HepG2 (cell line): ENCODE measurements at regions not wholly inside any gene's neighbourhood (a gene's known extent, or its start where the extent isn't known, plus 50 kb on each side); places are given as distances from the start of the nearest gene placed in this dataset.

Experiments used
- ISL2 ChIP-seq: sonication (generic); formaldehyde crosslinking; IDR thresholded peaks from 2 replicates; pipeline ENCODE4 v1.5.0; 2020; ENCODE audit warnings: missing genetic modification reagents
- RXRA ChIP-seq: sonication (generic); formaldehyde crosslinking; IDR thresholded peaks from 2 replicates; pipeline ENCODE4 v1.5.1; 2020; ENCODE audit warnings: missing genetic modification reagents
- ZFP36L2 ChIP-seq: sonication (generic); formaldehyde crosslinking; IDR thresholded peaks from 2 replicates; pipeline ENCODE4 v1.4.0; 2020; ENCODE audit warnings: missing genetic modification reagents
- ZNF83 ChIP-seq: sonication (generic); formaldehyde crosslinking; IDR thresholded peaks from 2 replicates; pipeline ENCODE4 v1.4.0; 2020; ENCODE audit warnings: missing genetic modification reagents, mild to moderate bottlenecking, borderline replicate concordance
- TF ChIP-seq, protein P1 (sequence below): sonication (generic); formaldehyde crosslinking; IDR thresholded peaks from 2 replicates; pipeline ENCODE4 v1.5.0; 2020; ENCODE audit warnings: mild to moderate bottlenecking, missing genetic modification reagents, moderate library complexity
- TF ChIP-seq, protein P2 (sequence below): IDR thresholded peaks from 2 replicates; pipeline ENCODE4 v1.6.1; 2016

DNA sequence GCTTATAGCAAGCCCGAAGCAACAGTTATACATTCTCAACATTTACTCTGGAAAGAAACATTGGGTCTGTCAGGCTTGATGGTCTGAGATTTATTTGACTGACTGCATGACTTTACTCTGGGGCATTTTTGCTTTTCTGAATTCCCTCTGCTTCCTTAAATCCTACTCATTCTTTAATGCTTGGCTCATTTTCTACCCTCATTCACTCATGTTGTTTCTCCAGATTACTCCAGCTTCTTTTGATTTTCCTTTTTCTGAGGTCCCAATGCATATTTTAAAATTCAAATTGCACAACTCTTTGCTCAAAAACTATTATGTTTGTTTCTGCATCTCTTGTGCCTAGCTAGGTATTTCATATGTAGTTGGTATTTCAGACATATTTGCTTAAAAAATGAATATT is 2002.9 kb upstream of the NUDT12 start:
- TF ChIP-seq, protein P1, sequence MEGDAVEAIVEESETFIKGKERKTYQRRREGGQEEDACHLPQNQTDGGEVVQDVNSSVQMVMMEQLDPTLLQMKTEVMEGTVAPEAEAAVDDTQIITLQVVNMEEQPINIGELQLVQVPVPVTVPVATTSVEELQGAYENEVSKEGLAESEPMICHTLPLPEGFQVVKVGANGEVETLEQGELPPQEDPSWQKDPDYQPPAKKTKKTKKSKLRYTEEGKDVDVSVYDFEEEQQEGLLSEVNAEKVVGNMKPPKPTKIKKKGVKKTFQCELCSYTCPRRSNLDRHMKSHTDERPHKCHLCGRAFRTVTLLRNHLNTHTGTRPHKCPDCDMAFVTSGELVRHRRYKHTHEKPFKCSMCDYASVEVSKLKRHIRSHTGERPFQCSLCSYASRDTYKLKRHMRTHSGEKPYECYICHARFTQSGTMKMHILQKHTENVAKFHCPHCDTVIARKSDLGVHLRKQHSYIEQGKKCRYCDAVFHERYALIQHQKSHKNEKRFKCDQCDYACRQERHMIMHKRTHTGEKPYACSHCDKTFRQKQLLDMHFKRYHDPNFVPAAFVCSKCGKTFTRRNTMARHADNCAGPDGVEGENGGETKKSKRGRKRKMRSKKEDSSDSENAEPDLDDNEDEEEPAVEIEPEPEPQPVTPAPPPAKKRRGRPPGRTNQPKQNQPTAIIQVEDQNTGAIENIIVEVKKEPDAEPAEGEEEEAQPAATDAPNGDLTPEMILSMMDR (CRISPR knock-in tag): no peak
- no peak for TF ChIP-seq ZNF83 (CRISPR knock-in tag)
- TF ChIP-seq ISL2 (CRISPR knock-in tag): no peak
- no peak for TF ChIP-seq ZFP36L2 (CRISPR knock-in tag)
- no peak for TF ChIP-seq RXRA (CRISPR knock-in tag)
- TF ChIP-seq, protein P2, sequence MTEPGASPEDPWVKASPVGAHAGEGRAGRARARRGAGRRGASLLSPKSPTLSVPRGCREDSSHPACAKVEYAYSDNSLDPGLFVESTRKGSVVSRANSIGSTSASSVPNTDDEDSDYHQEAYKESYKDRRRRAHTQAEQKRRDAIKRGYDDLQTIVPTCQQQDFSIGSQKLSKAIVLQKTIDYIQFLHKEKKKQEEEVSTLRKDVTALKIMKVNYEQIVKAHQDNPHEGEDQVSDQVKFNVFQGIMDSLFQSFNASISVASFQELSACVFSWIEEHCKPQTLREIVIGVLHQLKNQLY (CRISPR knock-in tag): no peak
